Stimulated activated naive B cell treated with anti-CD40 and anti-IgM and Interleukin-4, amounts not matched to agents 10 μg/mL and 1 μg/mL and 100 μg/mL, for 72 hours (primary cell): ENCODE measurements at regions not wholly inside any gene's neighbourhood (a gene's known extent, or its start where the extent isn't known, plus 50 kb on each side); places are given as distances from the start of the nearest gene placed in this dataset.
A peak's percentile ranks its signal among the peaks of the same experiment; 100 is the strongest.

Source experiments
- ATAC-seq, 2 donors: fragments of 150-1000 bp; cut with Tn5 transposase; replicated peaks; 2 replicates each; pipeline ENCODE4 v1.10.0; 2021; ENCODE audit warnings: moderate library complexity in 1 of 2
- DNase-seq: peaks from one replicate; pipeline ENCODE4 v3.0.0; 2021
- H3K27ac Mint-ChIP-seq: one replicate; pipeline ENCODE4 v1.8.0; 2022; ENCODE audit warnings: mild to moderate bottlenecking, mixed read lengths
- H3K27me3 Mint-ChIP-seq, 2 donors: one replicate each; pipeline ENCODE4 v1.8.0; 2022; ENCODE audit warnings: mixed read lengths in 2 of 2
- H3K36me3 Mint-ChIP-seq, 2 donors: one replicate each; pipeline ENCODE4 v1.8.0; 2022; ENCODE audit warnings: mixed read lengths in 2 of 2, mild to moderate bottlenecking in 1 of 2
- H3K4me1 Mint-ChIP-seq, 2 donors: one replicate each; pipeline ENCODE4 v1.8.0; 2022; ENCODE audit warnings: mixed read lengths in 2 of 2, mild to moderate bottlenecking in 1 of 2
- H3K4me3 Mint-ChIP-seq, 2 donors: one replicate each; pipeline ENCODE4 v1.8.0; 2022; ENCODE audit warnings: mild to moderate bottlenecking in 2 of 2, mixed read lengths in 2 of 2, moderate library complexity in 1 of 2
- H3K9me3 Mint-ChIP-seq, 2 donors: one replicate each; pipeline ENCODE4 v1.8.0; 2022; ENCODE audit warnings: mixed read lengths in 2 of 2, mild to moderate bottlenecking in 1 of 2

GRCh38 chr6:163842467-163842866 is 427.9 kb downstream of the QKI start:
- Mint-ChIP-seq H3K4me3 (no peak overlapping the region), H3K27ac (no peak overlapping the region), H3K36me3 (peaks cover 6 to 9% of the 10 kb centered on the region in 2 donors), H3K9me3 (peaks cover 9 to 10% of the 10 kb centered on the region in 2 donors), H3K4me1 (peaks cover 0 to 3% of the 10 kb centered on the region in 2 donors), H3K27me3 (peaks cover 4 to 5% of the 10 kb centered on the region in 2 donors)
- DNase-seq (no peak), ATAC-seq (peak in 1 of 2 donors; percentile 55)

GRCh38 chr6:163841733-163842132 is 427.2 kb downstream of the QKI start:
- peaks cover 0 to 3% of the 10 kb centered on the region in 2 donors for H3K4me1 Mint-ChIP-seq
- no peak overlapping the region for H3K4me3 Mint-ChIP-seq
- ATAC-seq: no peak
- H3K9me3 Mint-ChIP-seq: peaks cover 9 to 10% of the 10 kb centered on the region in 2 donors
- H3K36me3 Mint-ChIP-seq: peaks cover 6 to 9% of the 10 kb centered on the region in 2 donors
- peak overlapping the region; percentile 47 for H3K27ac Mint-ChIP-seq
- H3K27me3 Mint-ChIP-seq: peaks cover 9 to 12% of the 10 kb centered on the region in 2 donors
- DNase-seq: no peak

DNA sequence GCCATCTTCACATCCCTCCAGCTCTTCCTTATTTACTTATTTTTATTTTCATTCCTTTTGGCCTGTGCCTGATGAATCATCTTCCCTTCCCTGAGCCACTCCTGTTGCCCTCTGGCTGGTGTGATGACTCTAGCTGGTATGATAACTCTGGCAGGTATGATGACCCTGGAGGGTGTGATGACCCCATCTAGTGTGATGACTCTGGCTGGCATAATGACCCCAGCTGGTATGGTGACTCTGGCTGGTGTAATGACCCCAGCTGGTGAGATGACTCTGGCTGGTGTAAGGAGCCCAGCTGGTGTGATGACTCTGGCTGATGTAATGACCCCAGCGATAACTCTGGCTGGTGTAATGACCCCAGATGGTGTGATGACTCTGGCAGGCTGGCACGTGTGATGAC is 426.8 kb downstream of the QKI start:
- peaks cover 0 to 3% of the 10 kb centered on the region in 2 donors for H3K4me1 Mint-ChIP-seq
- H3K27ac Mint-ChIP-seq: no peak overlapping the region
- H3K27me3 Mint-ChIP-seq: peaks cover 14 to 16% of the 10 kb centered on the region in 2 donors
- H3K4me3 Mint-ChIP-seq: no peak overlapping the region
- DNase-seq: no peak
- no peak for ATAC-seq
- H3K36me3 Mint-ChIP-seq: peaks cover 6 to 9% of the 10 kb centered on the region in 2 donors
- H3K9me3 Mint-ChIP-seq: peaks cover 9 to 10% of the 10 kb centered on the region in 2 donors

DNA sequence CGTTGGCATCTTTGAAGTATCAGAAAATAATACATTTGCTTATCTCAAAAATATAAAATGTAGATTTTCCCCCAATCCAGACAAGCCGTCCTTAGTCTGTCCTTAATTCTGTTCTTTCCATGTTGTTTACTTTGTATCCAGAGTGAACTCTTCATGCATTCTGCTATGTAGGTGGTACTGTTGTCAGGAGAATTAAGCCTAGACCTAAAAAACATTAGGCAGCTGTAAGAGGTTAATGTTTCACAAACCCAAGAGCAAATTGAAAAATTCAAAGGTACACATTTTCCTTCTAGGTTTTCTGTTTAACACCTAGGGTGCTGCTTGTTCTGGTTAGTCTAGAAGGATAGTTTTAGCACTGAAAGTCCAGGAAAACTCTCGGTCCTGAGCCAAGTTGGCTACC is 426.4 kb downstream of the QKI start:
- DNase-seq: no peak
- Mint-ChIP-seq H3K4me3 (no peak overlapping the region), H3K36me3 (peaks cover 6 to 9% of the 10 kb centered on the region in 2 donors), H3K27ac (no peak overlapping the region), H3K27me3 (peaks cover 16 to 21% of the 10 kb centered on the region in 2 donors), H3K4me1 (peaks cover 0 to 3% of the 10 kb centered on the region in 2 donors), H3K9me3 (peaks cover 9 to 10% of the 10 kb centered on the region in 2 donors)
- ATAC-seq: no peak

- Mint-ChIP-seq H3K4me1 (peaks cover 0 to 3% of the 10 kb centered on the region in 2 donors), H3K9me3 (peaks cover 9 to 10% of the 10 kb centered on the region in 2 donors), H3K27ac (no peak overlapping the region), H3K27me3 (peaks cover 16 to 32% of the 10 kb centered on the region in 2 donors), H3K4me3 (no peak overlapping the region), H3K36me3 (peaks cover 6 to 9% of the 10 kb centered on the region in 2 donors)
- ATAC-seq: no peak
- no peak for DNase-seq
Measured at GRCh38 chr6:163839296-163839695, 424.8 kb downstream of the QKI start.

GRCh38 chr6:163837691-163838431 is 423.3 kb downstream of the QKI start:
- DNase-seq: no peak
- H3K27ac Mint-ChIP-seq: no peak overlapping the region
- no peaks in the 10 kb centered on the region for H3K4me1 Mint-ChIP-seq
- ATAC-seq: no peak
- peaks cover 6 to 9% of the 10 kb centered on the region in 2 donors for H3K36me3 Mint-ChIP-seq
- H3K4me3 Mint-ChIP-seq: no peak overlapping the region
- H3K27me3 Mint-ChIP-seq: peaks cover 18 to 34% of the 10 kb centered on the region in 2 donors
- peaks cover 9 to 10% of the 10 kb centered on the region in 2 donors for H3K9me3 Mint-ChIP-seq

- H3K27ac Mint-ChIP-seq: no peak overlapping the region
Measured at GRCh38 chr6:163836876-163837690, 422.6 kb downstream of the QKI start.

DNA sequence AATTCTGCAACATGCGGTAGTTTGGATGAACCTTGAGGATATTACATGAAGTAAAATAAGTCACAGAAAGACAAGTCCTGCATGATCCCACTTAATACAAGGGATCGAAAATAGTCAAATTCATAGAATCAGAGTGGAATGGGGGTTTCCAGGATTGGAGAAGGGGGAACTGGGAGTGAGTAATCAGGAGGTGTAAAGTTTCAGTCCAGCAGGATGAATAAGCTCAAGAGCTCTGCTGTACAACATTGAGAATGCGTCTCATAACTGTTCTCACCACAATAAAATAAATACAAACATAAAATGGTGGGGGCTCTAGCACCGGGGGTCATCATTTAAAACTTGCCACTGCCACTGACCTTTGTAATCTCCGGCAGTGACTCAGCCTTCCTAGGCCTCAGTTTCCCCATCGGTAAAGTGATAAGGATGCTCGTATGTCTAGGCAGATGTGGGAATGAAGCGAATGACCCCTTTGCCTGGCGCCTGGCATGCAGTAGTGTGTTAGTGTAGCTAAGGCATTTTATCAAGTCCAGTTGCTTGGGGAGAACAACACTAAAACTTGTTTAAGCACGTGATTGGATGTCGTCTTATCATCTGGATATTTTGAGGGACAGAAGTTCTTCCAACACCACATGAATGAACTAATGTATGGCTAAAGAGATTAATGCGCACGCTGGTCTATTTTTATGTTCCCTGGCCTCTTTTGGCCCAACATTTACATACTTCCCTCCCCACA is 421.1 kb downstream of the QKI start:
- H3K4me3 Mint-ChIP-seq: no peak overlapping the region
- H3K27me3 Mint-ChIP-seq: peaks cover 24 to 38% of the 10 kb centered on the region in 2 donors
- no peak for DNase-seq
- H3K27ac Mint-ChIP-seq: no peak overlapping the region
- no peaks in the 10 kb centered on the region for H3K4me1 Mint-ChIP-seq
- no peaks in the 10 kb centered on the region for H3K36me3 Mint-ChIP-seq
- peaks cover 0 to 1% of the 10 kb centered on the region in 2 donors for H3K9me3 Mint-ChIP-seq
- no peak for ATAC-seq

More at GRCh38 chr6:163836876-163837690, 422.6 kb downstream of the QKI start:
- Mint-ChIP-seq H3K4me1 (no peaks in the 10 kb centered on the region), H3K4me3 (no peak overlapping the region), H3K9me3 (peaks cover 7 to 8% of the 10 kb centered on the region in 2 donors), H3K27me3 (peaks cover 24 to 38% of the 10 kb centered on the region in 2 donors), H3K36me3 (peaks cover 4 to 6% of the 10 kb centered on the region in 2 donors)
- DNase-seq: no peak
- ATAC-seq: no peak

DNA sequence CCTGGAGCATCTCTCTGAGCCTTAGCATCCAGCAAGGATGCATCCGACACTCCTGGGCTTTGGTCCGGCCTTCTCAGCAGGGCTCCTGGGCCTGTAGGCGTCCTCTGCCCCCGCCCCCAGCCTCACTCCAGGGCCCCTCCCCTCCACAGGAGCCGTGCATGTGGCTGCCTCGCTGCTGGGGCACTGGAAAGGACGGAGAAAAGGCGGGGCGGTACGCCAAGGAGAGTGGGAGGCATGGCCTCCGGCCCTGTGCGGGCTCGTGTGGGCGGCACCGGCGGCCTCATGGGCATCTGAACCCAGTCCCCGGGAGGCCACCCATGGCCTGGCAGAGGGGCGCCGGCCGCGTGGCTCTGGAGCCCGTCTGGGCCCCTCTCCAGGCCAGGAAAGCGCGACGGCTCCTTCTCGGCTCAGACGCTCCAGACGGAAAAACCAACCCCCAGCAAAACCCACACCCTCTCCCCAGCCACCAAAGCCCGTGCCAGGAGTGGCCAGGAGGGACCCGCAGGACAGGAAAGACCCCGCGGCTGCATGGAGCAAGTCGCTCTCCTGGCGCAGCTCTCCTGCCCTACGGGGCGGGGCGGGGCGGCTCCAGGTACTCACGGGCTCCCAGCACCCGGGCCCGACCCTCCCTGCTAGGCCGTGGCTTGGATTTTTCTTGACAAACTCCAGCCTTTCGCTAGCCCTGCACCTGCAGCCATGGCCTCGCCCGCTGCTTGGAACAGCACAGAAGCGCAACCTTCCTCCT is 419.9 kb downstream of the QKI start:
- Mint-ChIP-seq H3K27me3 (peaks cover 28 to 46% of the 10 kb centered on the region in 2 donors), H3K9me3 (peaks cover 0 to 1% of the 10 kb centered on the region in 2 donors), H3K27ac (no peak overlapping the region), H3K4me3 (no peak overlapping the region), H3K4me1 (no peaks in the 10 kb centered on the region), H3K36me3 (no peaks in the 10 kb centered on the region)
- no peak for ATAC-seq
- DNase-seq: no peak

DNA sequence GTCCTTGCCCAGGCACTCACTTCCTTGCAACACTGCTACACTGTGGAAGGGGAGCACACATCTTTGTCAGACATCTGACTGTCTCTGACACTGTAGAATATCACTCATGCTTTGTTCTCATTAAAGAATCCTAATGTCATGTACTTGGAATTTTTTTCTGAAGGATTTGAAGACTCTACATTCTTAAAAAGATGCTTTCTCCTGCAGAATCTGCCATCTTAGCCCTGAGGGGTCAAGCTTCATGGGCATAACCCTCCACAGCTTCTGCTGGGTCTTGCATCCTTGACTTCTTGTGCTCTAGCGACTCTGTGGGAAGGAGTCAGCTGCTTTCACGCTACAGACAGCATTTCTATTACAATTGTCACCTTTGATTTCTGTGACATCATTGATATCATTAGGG is 417.2 kb downstream of the QKI start:
- Mint-ChIP-seq H3K27ac (no peak overlapping the region), H3K9me3 (peaks cover 0 to 1% of the 10 kb centered on the region in 2 donors), H3K4me3 (no peak overlapping the region)

DNA sequence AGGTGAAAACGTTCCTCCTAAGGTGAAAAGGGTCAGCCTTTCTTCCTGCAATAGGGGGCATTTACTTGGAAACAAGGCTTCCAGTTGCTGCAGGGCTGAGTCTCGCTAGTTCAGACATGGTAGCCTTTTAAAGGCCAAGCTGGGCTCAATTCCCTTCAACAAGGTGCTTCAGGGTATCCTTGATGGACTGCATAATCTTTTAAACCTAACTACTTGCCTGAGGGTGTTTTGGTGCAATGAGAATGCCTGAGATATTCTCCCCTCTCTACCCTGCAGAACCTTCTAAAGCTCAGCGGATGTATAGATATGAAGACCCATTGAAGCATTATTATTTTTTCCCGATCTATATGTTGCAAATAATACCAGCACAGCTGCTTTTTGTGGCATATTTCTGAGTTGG is 416.1 kb downstream of the QKI start:
- Mint-ChIP-seq H3K36me3 (no peaks in the 10 kb centered on the region), H3K4me1 (peaks cover 0 to 4% of the 10 kb centered on the region in 2 donors), H3K4me3 (no peak overlapping the region), H3K9me3 (peaks cover 0 to 1% of the 10 kb centered on the region in 2 donors), H3K27ac (no peak overlapping the region), H3K27me3 (peaks cover 19 to 35% of the 10 kb centered on the region in 2 donors)
- ATAC-seq (no peak), DNase-seq (no peak)

More for the DNA sequence above, 417.2 kb downstream of the QKI start:
- Mint-ChIP-seq H3K36me3 (no peaks in the 10 kb centered on the region), H3K27me3 (peaks cover 19 to 37% of the 10 kb centered on the region in 2 donors), H3K4me1 (peaks cover 0 to 1% of the 10 kb centered on the region in 2 donors)
- no peak for ATAC-seq
- no peak for DNase-seq

- ATAC-seq: no peak
- DNase-seq: no peak
- Mint-ChIP-seq H3K36me3 (no peaks in the 10 kb centered on the region), H3K9me3 (peaks cover 0 to 3% of the 10 kb centered on the region in 2 donors), H3K27me3 (peaks cover 19 to 34% of the 10 kb centered on the region in 2 donors), H3K27ac (no peak overlapping the region), H3K4me3 (no peak overlapping the region), H3K4me1 (peaks cover 4 to 6% of the 10 kb centered on the region in 2 donors)
Measured at GRCh38 chr6:163828038-163828795, 413.7 kb downstream of the QKI start.

DNA sequence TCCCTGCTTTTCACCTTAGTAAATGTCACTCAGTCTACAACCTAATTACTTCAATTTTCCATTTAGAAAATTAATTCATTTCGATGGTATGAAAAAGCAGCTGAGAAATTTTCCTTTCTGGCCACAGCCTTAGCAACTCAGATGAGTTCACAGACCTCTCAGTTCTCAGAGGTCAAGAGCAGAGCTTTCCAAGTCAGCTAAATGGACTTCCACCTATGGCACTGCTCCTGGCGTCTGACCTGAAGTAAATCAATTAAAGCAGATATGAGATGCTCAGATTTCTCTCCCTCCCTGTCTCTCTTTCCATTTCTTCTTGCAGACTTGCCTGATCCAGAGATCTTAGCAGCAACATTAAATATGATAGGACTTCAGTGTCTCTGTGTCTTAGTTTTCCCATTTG is 412.6 kb downstream of the QKI start:
- H3K4me3 Mint-ChIP-seq: no peak overlapping the region
- H3K27ac Mint-ChIP-seq: no peak overlapping the region
- ATAC-seq (no peak), DNase-seq (no peak)
- peaks cover 0 to 2% of the 10 kb centered on the region in 2 donors for H3K9me3 Mint-ChIP-seq
- peaks cover 11 to 27% of the 10 kb centered on the region in 2 donors for H3K27me3 Mint-ChIP-seq
- H3K4me1 Mint-ChIP-seq: peaks cover 6% of the 10 kb centered on the region in 2 donors
- no peaks in the 10 kb centered on the region for H3K36me3 Mint-ChIP-seq
